A549 (cell line): ENCODE measurements at regions not wholly inside any gene's neighbourhood (a gene's known extent, or its start where the extent isn't known, plus 50 kb on each side); places are given as distances from the start of the nearest gene placed in this dataset.

ENCODE experiments used
- CEBPB ChIP-seq, 2 experiments: fragments of >200 bp in 1 of 2; sonication (Bioruptor Twin) in 1 of 2; formaldehyde crosslinking in 1 of 2; IDR thresholded peaks; 2 replicates each; pipeline ENCODE4 v1.6.1; 2012 to 2016
- CHD2 ChIP-seq: fragments of 150-350 bp; IDR thresholded peaks from 2 replicates; pipeline ENCODE4 v1.6.1; 2014; ENCODE audit warnings: low read length; ENCODE audit not compliant: partially characterized antibody
- CTCF ChIP-seq: fragments of >200 bp; sonication (Bioruptor Twin); formaldehyde crosslinking; IDR thresholded peaks from 3 replicates; pipeline ENCODE4 v1.5.1; 2016
- EP300 ChIP-seq, 2 experiments: fragments of >200 bp; sonication (Bioruptor Twin); formaldehyde crosslinking; IDR thresholded peaks; 2 replicates in 1 of 2; 3 replicates in 1 of 2; pipeline ENCODE4 v1.6.1; 2016 to 2017
- JUN ChIP-seq, 2 experiments: fragments of >200 bp; sonication (Bioruptor Twin); formaldehyde crosslinking; IDR thresholded peaks; 2 replicates in 1 of 2; 3 replicates in 1 of 2; pipeline ENCODE4 v1.6.1; 2016 to 2017
- POLR2A ChIP-seq: IDR thresholded peaks from 2 replicates; pipeline ENCODE4 v1.6.1; 2012; ENCODE audit warnings: mild to moderate bottlenecking, low read length
- RAD21 ChIP-seq, 2 experiments: fragments of >200 bp in 1 of 2; sonication (Bioruptor Twin) in 1 of 2; formaldehyde crosslinking in 1 of 2; IDR thresholded peaks in 1 of 2; conservative IDR thresholded peaks in 1 of 2; 2 replicates in 1 of 2; 3 replicates in 1 of 2; pipeline ENCODE4 v1.6.1; 2012 to 2018; ENCODE audit warnings: inconsistent platforms in 1 of 2
- RARB ChIP-seq: fragments of 250-450 bp; sonication (Bioruptor Pico); IDR thresholded peaks from 2 replicates; pipeline ENCODE4 v1.8.0; 2021; ENCODE audit warnings: mild to moderate bottlenecking, moderate library complexity
- TP53 ChIP-seq: fragments of 250-450 bp; sonication (Bioruptor Pico); IDR thresholded peaks from 2 replicates; pipeline ENCODE4 v1.5.0; 2021; ENCODE audit warnings: mild to moderate bottlenecking, moderate library complexity
- TF ChIP-seq, protein P1 (sequence below): IDR thresholded peaks from 2 replicates; pipeline ENCODE4 v1.6.1; 2012

GRCh38 chr21:20551939-20552338 is 446.3 kb upstream of the NCAM2 start:
- no peak for TF ChIP-seq POLR2A
- no peak for TF ChIP-seq CTCF
- no peak for TF ChIP-seq CEBPB (IDR thresholded peaks at IDR 0.05)
- no peak for TF ChIP-seq JUN (IDR thresholded peaks at IDR 0.05)
- TF ChIP-seq RARB (CRISPR knock-in tag): no peak
- no peak for TF ChIP-seq CHD2
- TF ChIP-seq RAD21 (conservative IDR thresholded peaks at IDR 0.05 in 1 of 2, IDR thresholded peaks at IDR 0.05 in 1 of 2): no peak
- TF ChIP-seq, protein P1, sequence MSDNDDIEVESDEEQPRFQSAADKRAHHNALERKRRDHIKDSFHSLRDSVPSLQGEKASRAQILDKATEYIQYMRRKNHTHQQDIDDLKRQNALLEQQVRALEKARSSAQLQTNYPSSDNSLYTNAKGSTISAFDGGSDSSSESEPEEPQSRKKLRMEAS: no peak
- TF ChIP-seq EP300 (IDR thresholded peaks at IDR 0.05): no peak
- TF ChIP-seq TP53 (CRISPR knock-in tag): no peak
